MM.1S (cell line): ENCODE measurements at regions not wholly inside any gene's neighbourhood (a gene's known extent, or its start where the extent isn't known, plus 50 kb on each side); places are given as distances from the start of the nearest gene placed in this dataset.

ENCODE experiments used
- EZH2 ChIP-seq: fragments of 300-600 bp; sonication (generic); optimal IDR thresholded peaks from 2 replicates; pipeline ENCODE3; 2017; ENCODE audit warnings: low read depth, mild to moderate bottlenecking, antibody characterized with exemption, low read length, mixed read lengths
- TF ChIP-seq, protein P1 (sequence below): fragments of 300-600 bp; sonication (generic); IDR thresholded peaks from 2 replicates; pipeline ENCODE4 v1.5.1; 2016; ENCODE audit warnings: antibody characterized with exemption, low read length, mixed read lengths

DNA sequence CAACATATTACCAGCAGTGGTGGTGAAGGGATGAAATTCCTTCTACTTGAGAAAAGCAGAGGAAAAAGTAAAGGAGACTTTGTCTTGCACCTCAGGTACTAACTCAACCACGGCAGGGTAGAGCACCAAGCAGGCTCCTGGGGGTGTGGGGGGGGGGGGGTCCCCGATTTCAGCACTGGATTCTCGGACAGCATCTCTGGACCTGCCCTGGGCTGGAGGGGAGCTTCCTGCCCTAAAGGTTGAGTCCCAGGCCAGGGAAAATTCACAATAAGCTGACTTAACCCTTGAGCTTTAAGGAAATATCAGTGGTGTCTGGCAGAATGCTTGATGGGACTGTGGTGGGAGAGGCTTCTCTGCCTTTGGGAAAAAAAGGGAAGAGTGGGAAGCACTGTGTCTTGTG is 233.2 kb upstream of the CXADR start:
- TF ChIP-seq, protein P1, sequence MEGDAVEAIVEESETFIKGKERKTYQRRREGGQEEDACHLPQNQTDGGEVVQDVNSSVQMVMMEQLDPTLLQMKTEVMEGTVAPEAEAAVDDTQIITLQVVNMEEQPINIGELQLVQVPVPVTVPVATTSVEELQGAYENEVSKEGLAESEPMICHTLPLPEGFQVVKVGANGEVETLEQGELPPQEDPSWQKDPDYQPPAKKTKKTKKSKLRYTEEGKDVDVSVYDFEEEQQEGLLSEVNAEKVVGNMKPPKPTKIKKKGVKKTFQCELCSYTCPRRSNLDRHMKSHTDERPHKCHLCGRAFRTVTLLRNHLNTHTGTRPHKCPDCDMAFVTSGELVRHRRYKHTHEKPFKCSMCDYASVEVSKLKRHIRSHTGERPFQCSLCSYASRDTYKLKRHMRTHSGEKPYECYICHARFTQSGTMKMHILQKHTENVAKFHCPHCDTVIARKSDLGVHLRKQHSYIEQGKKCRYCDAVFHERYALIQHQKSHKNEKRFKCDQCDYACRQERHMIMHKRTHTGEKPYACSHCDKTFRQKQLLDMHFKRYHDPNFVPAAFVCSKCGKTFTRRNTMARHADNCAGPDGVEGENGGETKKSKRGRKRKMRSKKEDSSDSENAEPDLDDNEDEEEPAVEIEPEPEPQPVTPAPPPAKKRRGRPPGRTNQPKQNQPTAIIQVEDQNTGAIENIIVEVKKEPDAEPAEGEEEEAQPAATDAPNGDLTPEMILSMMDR: no peak
- TF ChIP-seq EZH2: no peak
